Panc1 (cell line): ENCODE measurements at regions not wholly inside any gene's neighbourhood (a gene's known extent, or its start where the extent isn't known, plus 50 kb on each side); places are given as distances from the start of the nearest gene placed in this dataset.

ENCODE experiments used
- ATAC-seq: fragments of 200-7000 bp; cut with Tn5 transposase; 2 replicates; pipeline ENCODE4 v1.9.1; 2020; ENCODE audit warnings: mild to moderate bottlenecking, moderate library complexity
- BruUV-seq: library from RNA; stranded (reverse); fragments of 400-500 nt; replicated peaks from 2 replicates; lab custom pipeline; 2021; lab: Mats Ljungman, UMichigan
- CTCF ChIA-PET: fragments of 300-600 bp; sonication (Branson Sonifier 250); formaldehyde crosslinking; loops from one replicate; lab custom pipeline; 2022; ENCODE audit warnings: antibody characterized with exemption; lab: Charles Lee
- POLR2A ChIA-PET: fragments of 300-600 bp; sonication (Branson Sonifier 250); formaldehyde crosslinking; loops from one replicate; lab custom pipeline; 2022; ENCODE audit warnings: antibody characterized with exemption; lab: Charles Lee
- DNase-seq: peaks from one replicate; pipeline ENCODE4 v3.0.0-alpha.2; 2010; ENCODE audit warnings: low read depth, low spot score
- H3K27ac ChIP-seq: 2 replicates; pipeline ENCODE4 v1.5.1; 2011; ENCODE audit warnings: mild to moderate bottlenecking, low read length, inconsistent platforms
- H3K27me3 ChIP-seq: fragments of 200-500 bp; sonication (Bioruptor generic); 2 replicates; pipeline ENCODE4 v1.6.0; 2014; ENCODE audit warnings: low read length, inconsistent platforms; ENCODE audit not compliant: control insufficient read depth, insufficient read depth
- H3K36me3 ChIP-seq: fragments of 200-500 bp; sonication (Bioruptor generic); 2 replicates; pipeline ENCODE4 v1.5.1; 2014; ENCODE audit warnings: inconsistent platforms, mild to moderate bottlenecking, low read length, moderate library complexity; ENCODE audit not compliant: control insufficient read depth, insufficient read depth
- H3K4me1 ChIP-seq: 2 replicates; pipeline ENCODE4 v1.5.1; 2011; ENCODE audit warnings: inconsistent platforms, mild to moderate bottlenecking, low read length, moderate library complexity; ENCODE audit not compliant: control insufficient read depth, insufficient read depth
- H3K4me3 ChIP-seq, 2 experiments: 2 replicates each; pipeline ENCODE4 v1.5.1; 2011 to 2012; ENCODE audit warnings: low read depth in 2 of 2, low read length in 2 of 2, mild to moderate bottlenecking in 2 of 2, inconsistent platforms in 1 of 2, moderate library complexity in 1 of 2
- H3K9me3 ChIP-seq: fragments of 200-500 bp; sonication (Bioruptor generic); 2 replicates; pipeline ENCODE4 v1.5.1; 2014; ENCODE audit warnings: low read depth, mild to moderate bottlenecking, inconsistent platforms, low read length, moderate library complexity; ENCODE audit not compliant: control insufficient read depth, insufficient read depth
- CTCF ChIP-seq: fragments of 450-650 bp; IDR thresholded peaks from 2 replicates; pipeline ENCODE4 v1.5.1; 2017; ENCODE audit warnings: mild to moderate bottlenecking
- POLR2AphosphoS5 ChIP-seq: IDR thresholded peaks from 2 replicates; pipeline ENCODE4 v1.6.1; 2012; ENCODE audit warnings: mild to moderate bottlenecking, low read depth, low read length, moderate library complexity
- REST ChIP-seq, 2 experiments: IDR thresholded peaks; 2 replicates each; pipeline ENCODE4 v1.6.1; 2011 to 2012; ENCODE audit warnings: low read depth in 2 of 2, control low read depth in 1 of 2, low read length in 1 of 2, mild to moderate bottlenecking in 1 of 2, moderate library complexity in 1 of 2; ENCODE audit not compliant: insufficient read depth in 1 of 2
- SIN3A ChIP-seq: IDR thresholded peaks from 2 replicates; pipeline ENCODE4 v1.6.1; 2012; ENCODE audit warnings: low read depth, mild to moderate bottlenecking, low read length, moderate library complexity, borderline replicate concordance; ENCODE audit not compliant: insufficient read depth
- TCF7L2 ChIP-seq: IDR thresholded peaks from 2 replicates; pipeline ENCODE4 v1.6.1; 2011; ENCODE audit warnings: mild to moderate bottlenecking, low read depth, low read length, inconsistent platforms
- in situ Hi-C: cut with HindIII; loops from 2 replicates; pipeline ENCODE4 v1.10.0; 2016; ENCODE audit warnings: low sequenced_read_pairs, low pct_unique_long_range_greater_than_20kb
- intact Hi-C: fragments of 100-400 bp; cut with micrococcal nuclease; formaldehyde crosslinking; loops from one replicate; pipeline ENCODE4 v1.10.0; 2022; ENCODE audit not compliant: unreplicated experiment

- ATAC-seq: no peak
- POLR2A ChIA-PET: no interaction called here
These were observed 1151.8 kb downstream of the TYW1 start for GRCh38 chr7:68148440-68148839.

GRCh38 chr7:68152205-68152604 is 1155.6 kb downstream of the TYW1 start:
- DNase-seq (no peak), ATAC-seq (no peak)
- H3K27me3 ChIP-seq: no peaks in the 10 kb centered on the region; the same call in 1 of the 2 replicates
- ChIA-PET POLR2A (no interaction called here), CTCF (no interaction called here)
- H3K4me3 ChIP-seq: no peak overlapping the region
- no peaks in the 10 kb centered on the region for H3K4me1 ChIP-seq
- H3K36me3 ChIP-seq: no peaks in the 10 kb centered on the region
- TF ChIP-seq CTCF (no peak), REST (IDR thresholded peaks at IDR 0.05; ENCODE audit: insufficient read depth in 1 of 2, low read depth in 2 of 2, low read length in 1 of 2) (no peak), POLR2AphosphoS5 (no peak), SIN3A (no peak), TCF7L2 (no peak)
- no peak overlapping the region for H3K27ac ChIP-seq
- intact Hi-C loops: no loop called here
- no peaks in the 10 kb centered on the region for H3K9me3 ChIP-seq
- BruUV-seq: no TSS peak
- in situ Hi-C loops: no loop called here

More at GRCh38 chr7:68148440-68148839, 1151.8 kb downstream of the TYW1 start:
- no peak for DNase-seq
- BruUV-seq: no TSS peak
- Histone ChIP-seq H3K36me3 (no peaks in the 10 kb centered on the region), H3K9me3 (peaks cover 2% of the 10 kb centered on the region; the same call in 1 of the 2 replicates), H3K27ac (no peak overlapping the region), H3K27me3 (no peaks in the 10 kb centered on the region), H3K4me3 (no peak overlapping the region), H3K4me1 (no peaks in the 10 kb centered on the region)
- in situ Hi-C loops (no loop called here), intact Hi-C loops (no loop called here)
- CTCF ChIA-PET: no interaction called here
- no peak for TF ChIP-seq POLR2AphosphoS5
- no peak for TF ChIP-seq SIN3A
- TF ChIP-seq CTCF: no peak
- TF ChIP-seq REST (IDR thresholded peaks at IDR 0.05; ENCODE audit: insufficient read depth in 1 of 2, low read depth in 2 of 2, low read length in 1 of 2): no peak
- no peak for TF ChIP-seq TCF7L2
